ENCODE measurements at regions not wholly inside any gene's neighbourhood (a gene's known extent, or its start where the extent isn't known, plus 50 kb on each side); places are given as distances from the start of the nearest gene placed in this dataset.

DNA sequence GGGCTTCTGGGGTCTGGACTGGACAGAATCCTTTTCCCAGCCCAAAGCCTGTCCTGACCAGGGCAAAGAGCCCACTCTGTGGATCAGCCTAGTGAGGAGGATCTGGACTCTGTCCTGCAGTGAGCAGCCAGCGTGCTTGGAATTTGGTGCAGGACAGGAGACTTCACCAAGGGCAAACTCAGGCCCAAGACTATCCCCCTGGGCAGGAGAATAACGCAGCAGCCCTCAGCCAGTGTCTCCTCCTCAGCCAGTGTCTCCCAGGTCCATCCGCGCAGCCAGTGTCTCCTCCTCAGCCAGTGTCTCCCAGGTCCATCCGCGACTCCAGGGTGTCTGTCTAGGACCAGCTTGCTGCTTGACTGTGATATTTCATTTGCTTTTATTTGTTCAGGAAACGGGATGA is 1334.0 kb downstream of the TBC1D22A start:
- DNase-seq (ENCODE audit: low read depth, low spot score): no peak

- DNase-seq (ENCODE audit: low read depth, low spot score): no peak
These were observed 1331.5 kb downstream of the TBC1D22A start for GRCh38 chr22:48093981-48094380.

DNA sequence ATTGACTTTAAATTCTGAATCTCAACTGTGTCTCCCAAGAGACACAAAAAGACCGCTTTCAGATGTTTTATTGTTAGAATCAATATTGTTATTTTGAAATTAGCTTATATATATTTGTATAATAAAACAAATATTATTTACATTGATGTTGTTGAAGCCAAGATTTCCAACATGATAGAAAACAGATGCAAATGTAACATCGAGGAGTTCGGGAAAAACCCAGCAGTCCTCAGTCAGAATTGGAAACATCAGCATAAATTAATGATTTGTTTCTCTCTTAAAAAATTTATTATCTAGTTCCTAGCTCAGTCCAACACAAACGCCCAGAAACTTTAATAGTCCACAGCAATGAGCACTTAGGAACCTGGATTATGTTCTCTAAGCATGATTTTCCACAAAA is 1330.4 kb downstream of the TBC1D22A start:
- no peak for DNase-seq (ENCODE audit: low read depth, low spot score)

DNA sequence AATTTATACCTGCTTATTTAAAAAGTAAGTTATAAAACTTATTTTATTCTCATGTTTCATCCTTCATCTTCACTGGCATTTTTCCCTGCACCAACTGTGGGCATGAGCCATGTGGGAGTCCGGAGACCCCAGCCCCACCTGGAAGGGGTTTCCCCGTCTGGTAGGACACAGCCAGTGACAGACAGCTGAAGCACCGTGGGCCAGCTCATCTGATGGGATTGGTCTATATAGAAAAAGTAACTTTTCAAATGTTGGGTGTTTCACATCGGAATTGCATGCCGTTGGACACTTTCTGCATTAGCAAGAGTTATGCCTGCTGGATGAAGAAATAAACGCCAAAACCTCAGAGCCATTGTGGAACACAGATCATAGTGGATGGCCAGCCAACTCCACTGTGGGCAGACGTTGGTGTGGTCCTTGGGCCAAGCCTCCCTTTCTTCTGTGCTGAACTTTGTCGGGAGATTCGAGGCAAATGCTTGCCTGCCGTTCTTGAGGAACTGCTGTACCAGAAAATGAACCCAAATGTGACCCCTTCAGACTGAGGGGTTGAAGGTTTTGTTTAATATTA is 1329.3 kb downstream of the TBC1D22A start:
- no peak for DNase-seq (ENCODE audit: low read depth, low spot score)

GRCh38 chr22:48091060-48091650 is 1328.7 kb downstream of the TBC1D22A start:
- no peak for DNase-seq (ENCODE audit: low read depth, low spot score)

- no peak for DNase-seq (ENCODE audit: low read depth, low spot score)
These were observed 1327.9 kb downstream of the TBC1D22A start for GRCh38 chr22:48090332-48090672.

- no peak for DNase-seq (ENCODE audit: low read depth, low spot score)
These were observed 1327.3 kb downstream of the TBC1D22A start for GRCh38 chr22:48089601-48090331.

DNA sequence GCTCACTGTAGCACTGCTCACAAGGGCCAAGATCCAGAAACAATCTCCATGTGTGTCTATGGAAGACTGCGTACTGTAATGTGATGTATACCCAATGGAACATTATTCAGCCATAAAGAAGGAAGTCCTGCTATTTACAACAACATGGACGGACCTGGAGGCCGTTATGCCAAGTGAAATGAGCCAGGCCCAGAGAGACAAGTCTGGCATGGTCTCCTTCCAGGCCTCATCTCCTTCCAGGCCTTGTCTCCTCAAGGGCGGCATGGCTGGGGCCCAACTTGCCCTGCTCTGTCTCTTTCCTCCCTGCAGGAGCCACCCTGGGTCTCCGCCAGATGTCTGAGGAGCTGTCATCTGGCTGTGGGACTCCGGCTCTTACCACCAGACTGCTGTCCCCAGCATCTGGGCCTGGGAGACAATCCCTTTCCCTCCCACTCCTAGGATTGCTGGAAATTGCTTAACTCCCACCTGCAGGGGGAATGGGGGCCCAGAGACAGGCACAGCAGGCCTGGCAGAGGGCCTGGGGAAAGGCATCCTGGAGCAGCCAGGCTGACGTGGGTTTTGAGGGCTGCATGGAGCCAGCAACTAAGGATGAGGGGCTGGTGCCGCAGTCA is 1326.6 kb downstream of the TBC1D22A start:
- DNase-seq (ENCODE audit: low read depth, low spot score): no peak

DNA sequence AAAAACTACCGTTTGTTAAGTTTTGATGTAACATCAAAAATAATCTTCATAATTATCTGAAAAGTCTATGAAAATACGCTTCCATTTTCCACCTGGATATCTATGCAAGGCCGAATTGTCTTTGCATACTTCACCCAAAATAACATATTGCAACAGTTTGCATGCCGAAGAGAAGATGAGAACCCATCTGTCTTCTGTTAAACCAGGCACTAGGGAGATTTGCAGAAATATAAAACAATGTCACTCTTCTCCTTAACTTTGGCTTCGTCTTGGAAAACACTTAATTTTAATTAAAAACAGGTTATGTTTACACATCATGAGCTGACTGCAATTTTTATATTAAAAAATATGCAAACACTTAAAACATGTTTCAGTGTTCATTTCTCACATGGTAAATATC is 1325.8 kb downstream of the TBC1D22A start:
- DNase-seq (ENCODE audit: low read depth, low spot score): no peak

DNA sequence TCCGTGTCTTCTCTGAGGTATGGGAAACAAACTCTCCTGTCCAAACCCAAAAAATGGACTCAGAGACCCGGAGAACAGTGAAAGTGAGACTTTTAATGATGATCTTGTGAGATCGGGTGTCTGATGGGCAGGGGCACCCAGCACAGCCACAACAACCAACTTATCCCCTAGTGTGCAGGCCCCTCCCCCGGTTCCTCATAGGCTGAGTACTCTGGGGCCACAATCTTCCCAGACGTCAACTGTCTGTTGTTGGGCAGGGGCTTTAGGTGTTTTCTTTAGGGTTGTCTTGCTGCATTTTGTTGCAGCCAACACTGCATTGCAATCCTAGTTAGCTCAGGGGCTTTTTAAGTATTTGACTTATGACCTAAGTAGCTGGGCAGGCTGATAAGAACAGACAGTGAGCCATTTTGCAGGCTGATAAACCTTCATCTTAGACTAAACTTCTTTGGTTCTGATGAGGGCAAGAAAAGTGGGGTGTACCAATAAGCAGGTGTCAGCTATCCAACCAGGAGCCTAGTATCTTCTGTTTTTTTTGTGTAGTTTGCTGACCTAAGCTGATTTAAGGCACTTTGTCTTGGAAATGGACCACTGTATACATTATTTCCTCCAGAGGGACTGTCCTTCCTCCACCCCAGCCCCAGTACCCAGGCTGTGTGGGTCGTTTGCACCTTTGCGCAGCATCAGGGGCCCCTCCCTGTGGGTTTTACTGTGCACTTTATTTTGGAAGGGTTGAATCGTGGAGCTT is 1323.6 kb downstream of the TBC1D22A start:
- DNase-seq (ENCODE audit: low read depth, low spot score): no peak

DNA sequence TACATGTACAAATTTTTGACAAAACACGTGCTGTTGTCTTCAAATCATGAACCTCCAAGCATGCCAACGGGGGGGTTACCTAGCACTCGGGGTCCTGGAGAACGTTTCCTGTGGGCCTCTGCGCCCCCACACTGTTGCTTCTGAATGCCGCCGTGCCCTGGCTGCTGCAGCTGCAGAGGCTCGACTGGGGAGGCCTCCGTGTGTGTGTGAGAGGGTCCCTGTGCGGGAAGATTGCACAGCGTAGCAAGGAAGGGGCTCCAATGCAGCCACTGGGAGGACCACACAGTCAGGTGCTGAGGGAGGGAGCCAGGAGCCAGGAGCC is 1322.2 kb downstream of the TBC1D22A start:
- DNase-seq (ENCODE audit: low read depth, low spot score): no peak

GRCh38 chr22:48084041-48084728 is 1321.7 kb downstream of the TBC1D22A start:
- no peak for DNase-seq (ENCODE audit: low read depth, low spot score)

GRCh38 chr22:48083502-48083901 is 1321.1 kb downstream of the TBC1D22A start:
- DNase-seq (ENCODE audit: low read depth, low spot score): no peak

DNA sequence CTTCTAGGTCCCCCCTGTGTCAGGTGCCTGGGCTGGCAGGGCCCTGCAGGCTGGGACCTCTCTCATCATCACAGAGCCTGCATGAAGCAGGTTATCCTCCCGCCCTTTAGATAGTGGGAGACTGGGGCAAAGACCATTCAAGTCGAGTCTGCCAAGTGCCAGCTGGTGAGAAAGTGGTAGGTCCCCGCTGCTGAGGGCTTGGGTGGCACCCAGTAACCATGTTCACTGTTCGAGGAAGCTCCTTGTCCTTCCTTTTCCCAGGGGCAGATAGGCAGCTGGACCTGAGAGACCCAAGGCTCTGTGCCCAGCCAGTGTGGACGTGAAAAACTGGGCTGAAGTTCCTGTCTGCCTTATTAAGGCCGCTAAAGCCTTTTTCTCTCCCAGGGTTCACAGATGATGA is 1319.8 kb downstream of the TBC1D22A start:
- no peak for DNase-seq (ENCODE audit: low read depth, low spot score)

- DNase-seq (ENCODE audit: low read depth, low spot score): no peak
These were observed 1318.8 kb downstream of the TBC1D22A start for GRCh38 chr22:48081281-48081680.

DNA sequence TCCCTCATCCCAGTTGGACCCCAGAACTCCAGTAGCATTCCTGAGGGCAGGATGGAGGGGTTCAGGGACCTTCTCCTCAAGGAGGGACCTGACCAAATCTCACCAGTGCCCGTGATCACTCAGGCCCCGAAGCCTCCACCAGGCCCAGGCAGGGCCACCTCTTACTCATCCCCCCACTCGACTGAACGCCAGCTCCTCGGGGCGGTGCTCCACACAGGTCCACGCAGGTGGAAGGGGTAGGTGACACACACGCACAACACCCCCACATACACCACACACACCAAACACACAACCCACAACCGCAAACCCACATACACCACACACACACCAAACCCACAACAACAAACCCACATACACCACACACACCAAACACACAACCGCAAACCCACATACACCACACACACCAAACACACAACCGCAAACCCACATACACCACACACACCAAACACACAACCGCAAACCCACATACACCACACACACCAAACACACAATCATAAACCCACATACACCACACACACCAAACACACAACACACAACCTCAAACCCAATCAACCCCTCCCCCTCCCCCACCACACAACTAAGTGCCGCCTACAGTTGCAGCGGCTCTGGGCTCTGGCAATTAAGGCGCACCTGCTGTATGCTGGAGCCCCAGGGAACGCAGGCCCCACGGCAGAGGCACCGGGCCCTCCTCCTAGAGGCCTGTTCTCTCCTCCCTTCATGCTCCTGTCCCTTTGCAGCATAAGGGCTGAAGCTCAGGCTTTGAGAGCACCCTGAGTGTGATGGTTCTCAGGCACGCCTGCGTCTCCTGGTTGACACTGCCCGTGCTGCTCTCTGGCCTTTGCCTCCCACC is 1318.1 kb downstream of the TBC1D22A start:
- DNase-seq (ENCODE audit: low read depth, low spot score): no peak

DNA sequence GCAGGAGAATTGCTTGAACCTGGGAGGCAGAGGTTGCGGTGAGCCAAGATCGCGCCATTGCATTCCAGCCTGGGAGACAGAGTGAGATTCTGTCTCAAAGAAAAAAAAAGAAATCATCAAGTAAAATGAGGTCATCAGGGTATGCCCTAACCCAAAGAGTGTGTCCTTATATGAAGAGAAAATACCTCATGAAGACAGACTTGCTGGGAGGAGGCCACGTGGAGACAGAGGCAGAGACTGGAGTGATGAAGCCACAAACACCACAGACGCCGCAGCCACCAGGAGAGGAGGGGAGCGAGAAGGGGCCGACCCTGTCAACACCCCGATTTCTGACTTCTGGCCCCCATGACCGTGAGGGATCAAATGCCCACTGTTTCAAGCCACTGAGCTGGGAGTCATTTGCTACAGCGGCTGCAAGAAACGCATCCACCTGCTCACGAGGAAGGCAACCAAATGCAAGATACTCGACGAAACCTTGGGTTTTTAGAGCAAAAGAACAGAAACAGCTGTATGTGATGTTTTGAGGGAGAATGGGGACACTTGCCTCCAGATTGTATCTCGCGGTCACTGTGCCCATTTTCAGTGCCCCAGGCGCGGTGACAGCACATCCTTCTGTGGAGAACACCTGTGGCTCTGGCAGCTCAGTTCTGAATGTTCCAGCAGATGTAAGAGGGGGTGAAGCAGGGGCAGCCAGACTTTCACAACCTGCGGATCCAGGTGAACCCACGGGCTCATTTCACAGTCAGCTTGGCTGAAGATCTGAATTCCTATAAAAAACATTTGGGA is 1317.2 kb downstream of the TBC1D22A start:
- no peak for DNase-seq (ENCODE audit: low read depth, low spot score)

DNA sequence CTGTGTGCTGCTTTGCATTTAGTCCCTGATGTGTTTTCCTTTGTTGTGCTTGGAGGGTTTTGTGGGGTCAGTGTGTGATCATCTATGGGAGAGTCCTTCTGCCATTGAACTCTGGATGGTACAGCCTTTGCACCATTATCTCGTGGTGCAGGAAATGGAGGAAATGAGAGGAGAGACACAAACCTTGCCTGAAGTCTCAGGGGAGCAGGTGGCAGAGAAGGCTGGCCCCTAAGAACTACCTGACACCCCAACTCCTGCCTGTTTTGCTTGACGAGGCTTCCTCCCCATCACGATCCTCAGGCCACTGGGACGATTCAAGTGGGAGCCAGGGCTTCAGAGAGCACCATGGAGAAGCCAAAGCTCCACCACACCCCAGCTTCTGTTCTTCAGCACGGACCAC is 1316.4 kb downstream of the TBC1D22A start:
- no peak for DNase-seq (ENCODE audit: low read depth, low spot score)

DNA sequence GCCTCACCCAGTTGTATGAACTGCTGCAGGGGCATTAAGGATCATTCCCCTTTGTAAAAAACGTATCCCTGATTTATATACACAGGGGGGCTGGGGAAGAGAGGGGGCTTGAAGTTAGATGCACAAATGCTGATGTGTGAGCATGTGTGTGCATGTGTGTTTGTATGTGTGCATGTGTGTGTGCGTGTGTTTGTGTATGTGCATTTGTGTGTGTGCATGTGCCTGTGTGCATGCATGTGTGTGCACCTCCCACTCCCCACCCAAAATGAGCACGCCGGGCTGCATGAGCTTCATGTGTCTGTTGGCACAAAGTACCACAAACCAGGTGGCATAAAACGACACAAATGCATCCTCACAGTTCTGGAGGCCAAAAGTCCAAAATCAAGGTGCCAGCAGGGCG is 1315.2 kb downstream of the TBC1D22A start:
- no peak for DNase-seq (ENCODE audit: low read depth, low spot score)

GRCh38 chr22:48076008-48076407 is 1313.6 kb downstream of the TBC1D22A start:
- DNase-seq (ENCODE audit: low read depth, low spot score): no peak
